Neural progenitor cell (in vitro differentiated cells): ENCODE measurements at regions not wholly inside any gene's neighbourhood (a gene's known extent, or its start where the extent isn't known, plus 50 kb on each side); places are given as distances from the start of the nearest gene placed in this dataset.

Source experiments
- CTCF ChIP-seq: fragments of 200-600 bp; sonication (generic); IDR thresholded peaks from 2 replicates; pipeline ENCODE4 v1.5.1; 2017; ENCODE audit warnings: antibody characterized with exemption, mild to moderate bottlenecking
- EZH2 ChIP-seq: fragments of 200-600 bp; sonication (generic); IDR thresholded peaks from 2 replicates; pipeline ENCODE4 v1.6.1; 2017; ENCODE audit warnings: antibody characterized with exemption, mild to moderate bottlenecking, moderate library complexity
- EZH2phosphoT487 ChIP-seq: fragments of 200-600 bp; sonication (generic); IDR thresholded peaks from 2 replicates; pipeline ENCODE4 v1.6.1; 2017; ENCODE audit warnings: antibody characterized with exemption

- TF ChIP-seq CTCF (no peak), EZH2 (no peak), EZH2phosphoT487 (no peak)
Observed at GRCh38 chr5:111942201-111942600, 185.2 kb upstream of the NREP start.
